ENCODE measurements at regions not wholly inside any gene's neighbourhood (a gene's known extent, or its start where the extent isn't known, plus 50 kb on each side); places are given as distances from the start of the nearest gene placed in this dataset.

DNA sequence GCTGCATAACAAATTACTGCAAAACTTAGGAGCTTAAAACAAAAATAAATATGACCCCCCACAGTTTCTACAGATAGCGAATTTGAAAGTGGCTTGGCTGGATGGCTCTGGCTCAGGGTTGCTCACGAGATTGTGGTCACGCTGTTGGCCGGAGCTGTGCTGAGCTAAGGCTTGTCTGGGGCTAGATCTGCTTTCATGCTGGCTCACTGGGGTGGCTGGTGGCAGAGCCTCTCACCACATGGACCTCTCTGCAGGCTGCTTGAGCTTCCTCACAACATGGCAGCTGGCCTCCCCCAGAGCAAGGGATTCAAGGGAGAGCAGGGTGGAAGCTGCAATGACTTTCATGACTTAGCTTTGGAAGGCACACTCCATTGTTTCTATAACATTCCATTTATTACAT, 354.1 kb downstream of the SHQ1 start:
- TF ChIP-seq POLR2A (IDR thresholded peaks at IDR 0.05; ENCODE audit: low read depth, low read length) (no peak), TAF1 (IDR thresholded peaks at IDR 0.05; ENCODE audit: low read depth, low read length) (no peak), POLR2AphosphoS5 (IDR thresholded peaks at IDR 0.05; ENCODE audit: low read depth, low read length) (no peak), SPI1 (IDR thresholded peaks at IDR 0.05; ENCODE audit: low read depth, low read length) (no peak), POU2F2 (IDR thresholded peaks at IDR 0.05; ENCODE audit: low read depth, low read length) (no peak), PAX5 (IDR thresholded peaks at IDR 0.05; ENCODE audit: insufficient read depth, low read length, severe bottlenecking) (no peak)

Measured in GM12891 (cell line).